GM21528 (cell line): ENCODE measurements at regions not wholly inside any gene's neighbourhood (a gene's known extent, or its start where the extent isn't known, plus 50 kb on each side); places are given as distances from the start of the nearest gene placed in this dataset.

Source experiments
- ATAC-seq: cut with Tn5 transposase; IDR thresholded peaks from one replicate; pipeline ENCODE4 v1.9.1; 2021; ENCODE audit warnings: mild to moderate bottlenecking, moderate library complexity; ENCODE audit not compliant: unreplicated experiment, low FRiP score

DNA sequence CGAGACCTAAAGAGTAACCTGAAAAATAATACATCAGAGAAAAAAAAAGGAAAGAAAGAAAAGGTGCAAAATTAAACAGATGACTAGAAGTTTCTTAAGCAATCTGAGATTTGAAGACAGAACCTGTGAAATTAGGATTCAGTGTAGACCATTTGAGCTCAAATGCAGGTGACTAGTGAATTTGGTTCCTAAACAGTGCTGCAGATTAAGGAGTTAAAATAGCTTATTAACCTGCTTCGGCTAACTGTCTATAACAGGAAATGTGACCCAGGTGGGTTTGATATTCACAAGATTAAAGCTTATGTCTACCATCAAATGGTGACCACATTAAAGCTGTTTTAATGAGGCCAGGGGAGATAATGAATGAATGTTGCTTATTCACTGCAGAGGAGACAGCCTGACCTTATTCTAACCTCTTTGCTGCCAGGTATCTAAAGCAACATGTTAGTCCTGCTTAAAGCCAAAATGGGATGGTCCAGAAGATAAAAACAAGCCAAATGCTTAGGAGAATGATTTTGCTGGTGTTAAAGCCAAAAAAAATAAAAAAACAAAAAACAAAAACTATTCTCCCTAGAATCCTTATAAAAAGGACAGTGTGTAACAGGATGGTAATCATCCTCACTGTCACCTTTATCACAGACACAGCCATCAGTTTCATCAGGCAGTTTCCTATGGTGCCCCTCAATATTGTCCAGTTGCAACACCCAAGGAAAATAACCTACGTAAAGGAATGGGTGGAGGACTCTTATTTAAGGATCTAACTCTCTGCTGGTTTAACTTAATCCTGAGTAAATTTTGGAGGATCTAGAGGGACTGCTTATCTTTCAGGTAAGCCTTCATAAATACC lies 769.0 kb upstream of the ZEB2 start:
- ATAC-seq, result no peak

DNA sequence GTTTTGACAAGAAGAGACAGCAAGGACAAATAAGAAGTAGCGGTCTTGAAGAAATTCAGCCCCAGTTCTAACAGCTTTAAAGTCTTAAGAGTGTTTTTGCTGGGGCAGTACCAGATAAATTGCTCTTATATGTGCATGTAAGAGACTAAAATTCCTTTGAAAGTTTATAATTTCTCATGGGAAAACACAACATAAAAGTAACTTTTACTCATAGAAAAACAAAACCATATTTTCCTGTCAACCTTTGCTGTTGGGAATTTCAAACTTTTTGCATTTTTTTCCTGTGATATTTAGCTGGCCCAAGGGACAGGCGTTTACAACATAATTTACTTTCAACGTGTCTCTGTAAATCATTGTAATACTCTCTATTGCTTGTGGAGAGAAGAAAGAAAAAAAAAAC lies 767.8 kb upstream of the ZEB2 start:
- no peak for ATAC-seq

DNA sequence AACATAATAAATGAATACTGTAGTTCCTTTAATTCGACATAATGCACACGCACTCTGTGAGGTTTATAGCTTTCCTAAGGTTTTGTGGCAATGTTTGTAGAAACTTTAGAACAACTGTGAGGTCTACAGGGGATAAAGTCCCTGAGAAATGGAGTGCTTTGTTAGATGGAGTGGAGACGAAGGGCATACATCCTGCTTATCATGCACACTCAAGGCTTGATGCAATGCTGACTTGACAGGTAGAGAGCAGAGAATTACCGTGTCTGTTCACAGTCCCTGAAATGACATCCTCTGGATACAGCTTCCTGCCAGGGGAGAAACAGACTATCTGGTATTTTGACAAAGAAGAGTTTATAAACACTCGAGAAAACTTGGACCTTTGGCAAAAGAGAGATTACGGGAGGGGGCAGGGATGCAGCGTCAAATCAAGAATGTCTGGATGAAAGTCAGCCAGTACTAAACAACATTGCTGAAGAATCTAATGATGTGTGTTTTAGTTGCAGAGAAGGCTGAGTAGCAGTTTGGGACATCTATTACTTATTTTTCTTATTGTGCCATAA lies 766.9 kb upstream of the ZEB2 start:
- ATAC-seq, result no peak

DNA sequence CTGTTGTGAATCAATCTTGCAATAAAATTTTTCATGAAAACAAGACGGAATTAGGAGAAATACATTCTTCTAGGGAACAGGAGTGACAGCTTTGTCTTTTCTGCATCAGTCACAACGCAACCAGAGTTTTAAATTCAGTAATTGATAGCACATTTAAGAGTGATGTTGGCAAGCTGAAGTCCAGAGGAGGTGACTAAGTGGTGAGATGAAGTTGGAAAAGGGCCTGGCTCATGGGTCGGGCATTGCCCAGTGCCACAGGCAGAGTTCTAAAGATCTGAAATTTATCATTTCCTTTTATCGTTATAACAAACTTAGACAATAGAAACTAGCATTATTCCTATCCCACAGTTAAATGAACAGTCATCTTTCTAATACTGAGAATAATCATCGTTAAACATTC lies 764.6 kb upstream of the ZEB2 start:
- ATAC-seq, result no peak

DNA sequence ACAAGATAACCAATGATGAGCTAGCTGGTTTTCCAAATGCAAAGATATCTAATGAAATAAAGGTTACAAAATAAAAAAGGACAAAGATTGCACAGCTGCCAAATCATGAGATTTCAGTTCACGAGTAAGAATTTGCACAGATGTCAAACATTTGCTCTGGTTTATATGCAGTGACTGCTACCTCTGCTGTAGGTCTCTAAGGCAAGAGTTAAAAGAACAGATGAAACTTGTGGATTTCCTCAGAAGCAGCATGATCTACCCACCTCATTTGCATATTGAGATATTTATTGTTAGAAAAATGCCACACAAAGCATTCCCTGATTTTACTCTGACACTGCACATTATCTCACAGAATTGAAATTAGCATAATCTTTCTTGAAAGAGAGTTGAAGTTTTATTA lies 763.2 kb upstream of the ZEB2 start:
- ATAC-seq, result no peak

DNA sequence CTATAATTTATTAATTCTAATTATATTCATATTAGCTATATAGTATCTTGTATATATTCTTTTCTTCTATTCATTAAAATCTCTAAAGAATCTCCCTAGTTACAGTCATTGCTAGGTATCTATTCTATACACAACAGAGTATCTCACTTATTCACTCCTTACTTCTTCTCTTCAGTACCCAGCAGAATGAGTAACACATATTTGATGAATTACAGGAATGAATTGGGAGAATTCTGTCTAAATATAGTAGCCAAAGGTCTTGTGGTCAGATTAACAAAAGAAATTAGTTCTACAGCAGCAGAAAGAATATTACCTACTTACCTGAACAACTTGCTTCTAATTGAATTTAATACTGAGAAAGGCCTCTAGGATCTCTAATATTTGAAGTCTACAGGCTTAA lies 758.0 kb upstream of the ZEB2 start:
- ATAC-seq, result no peak

DNA sequence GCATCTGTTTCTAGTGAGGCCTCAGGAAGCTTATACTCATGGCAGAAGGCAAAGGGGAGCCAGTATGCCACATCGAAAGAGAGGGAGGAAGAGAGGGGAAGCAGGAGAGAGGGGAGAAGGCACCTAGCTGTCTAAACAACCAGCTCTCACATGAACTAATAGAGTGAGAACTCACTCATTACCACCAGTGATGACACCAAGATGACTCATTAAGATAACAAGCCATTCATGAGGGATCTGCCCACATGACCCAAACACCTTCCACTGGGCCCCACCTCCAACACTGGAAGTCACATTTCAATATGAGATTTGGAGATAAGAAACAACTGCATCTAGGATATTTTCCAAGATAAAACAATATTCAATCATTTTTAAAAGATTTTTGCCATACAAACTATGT lies 753.9 kb upstream of the ZEB2 start:
- ATAC-seq, result no peak

DNA sequence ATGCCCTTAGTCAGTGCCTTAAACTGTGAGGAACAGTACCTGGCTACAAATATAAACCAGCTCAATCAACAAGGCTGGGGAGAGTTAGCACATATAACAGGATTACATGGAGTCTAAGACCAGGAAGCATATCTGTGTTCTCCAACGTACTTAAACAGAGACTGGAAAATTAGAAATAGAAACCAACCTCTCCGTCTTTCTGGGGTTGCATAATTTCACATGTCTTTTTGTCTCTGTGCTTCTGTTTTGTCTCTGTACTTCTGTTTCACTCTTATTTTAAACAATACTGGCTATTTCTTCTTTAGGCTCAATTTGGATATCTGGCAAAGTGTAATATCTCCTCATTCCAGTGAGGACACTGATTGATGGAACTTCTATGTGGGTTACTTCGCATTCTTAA lies 749.0 kb upstream of the ZEB2 start:
- ATAC-seq, result no peak

DNA sequence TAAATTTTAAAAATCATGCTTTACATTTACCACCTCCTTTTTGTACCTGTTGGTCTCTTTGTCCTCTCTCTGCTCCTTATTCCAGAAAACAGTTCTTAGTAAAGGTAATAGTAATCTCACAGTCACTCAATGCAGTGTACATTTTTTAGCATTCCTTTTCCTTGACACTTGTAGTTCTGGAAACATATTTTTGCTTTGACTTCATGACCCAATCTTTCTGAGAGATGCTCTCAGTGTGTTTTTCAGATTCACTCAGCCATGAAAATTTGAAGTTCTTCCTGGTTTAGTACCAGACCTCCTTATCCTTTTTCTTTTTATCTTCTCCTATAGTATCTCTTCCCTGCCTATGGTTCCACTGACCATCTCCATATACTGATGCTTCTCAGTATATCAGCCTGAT lies 747.5 kb upstream of the ZEB2 start:
- no peak for ATAC-seq

DNA sequence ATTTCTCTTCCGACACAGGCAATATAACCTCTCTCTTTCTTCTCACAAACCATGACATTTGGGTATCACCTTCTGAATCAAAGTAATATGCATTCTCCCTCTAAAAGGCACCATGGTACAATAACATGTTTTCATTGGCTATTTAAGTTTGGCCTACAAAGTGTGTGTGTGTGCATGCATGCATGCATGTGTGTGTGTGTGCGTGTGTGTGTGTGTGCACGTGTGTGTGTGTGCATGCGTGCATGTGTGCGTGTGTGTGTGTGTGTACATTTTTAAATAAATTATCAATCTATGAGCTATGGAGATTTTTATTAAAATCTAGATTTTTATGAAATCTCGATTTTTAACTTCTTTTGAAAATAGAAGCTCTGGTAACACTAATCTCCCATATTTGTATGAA lies 745.3 kb upstream of the ZEB2 start:
- no peak for ATAC-seq

DNA sequence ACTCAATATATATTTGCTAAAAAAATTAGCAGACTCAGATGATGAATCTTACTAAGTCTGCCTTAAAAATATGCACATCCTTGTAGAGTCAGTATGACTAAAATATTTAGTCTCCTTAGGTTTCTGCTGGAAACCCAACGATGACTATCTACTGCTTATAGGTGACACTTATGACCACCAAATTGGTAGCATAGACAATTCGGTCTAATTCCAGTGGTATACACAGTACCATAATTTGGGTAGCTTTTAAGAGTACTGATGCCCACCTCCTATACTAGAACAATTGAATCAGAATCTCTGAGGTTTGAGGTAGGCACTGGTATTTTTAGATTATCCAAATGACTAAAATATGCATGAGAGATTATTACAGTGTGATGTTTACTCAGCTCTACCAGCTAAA lies 740.8 kb upstream of the ZEB2 start:
- ATAC-seq, result no peak

DNA sequence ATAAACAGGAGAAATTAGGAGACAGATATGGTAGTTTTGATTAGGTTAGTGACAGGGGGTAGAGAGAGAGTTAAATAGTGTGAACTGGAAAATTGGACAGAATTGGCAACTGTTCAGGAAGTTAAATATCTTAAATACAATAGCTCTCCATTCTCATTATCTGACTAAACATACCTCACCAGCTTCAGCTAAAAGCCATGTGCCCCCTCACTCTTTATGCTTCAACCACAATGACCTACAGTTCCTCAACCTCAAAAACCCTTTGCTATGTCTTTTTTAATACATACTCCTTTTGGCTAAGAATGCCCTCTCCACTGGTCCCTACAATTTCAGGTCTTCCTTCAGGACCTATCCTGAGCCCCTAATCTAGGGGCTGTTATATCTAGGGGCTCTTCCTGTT lies 740.2 kb upstream of the ZEB2 start:
- no peak for ATAC-seq

DNA sequence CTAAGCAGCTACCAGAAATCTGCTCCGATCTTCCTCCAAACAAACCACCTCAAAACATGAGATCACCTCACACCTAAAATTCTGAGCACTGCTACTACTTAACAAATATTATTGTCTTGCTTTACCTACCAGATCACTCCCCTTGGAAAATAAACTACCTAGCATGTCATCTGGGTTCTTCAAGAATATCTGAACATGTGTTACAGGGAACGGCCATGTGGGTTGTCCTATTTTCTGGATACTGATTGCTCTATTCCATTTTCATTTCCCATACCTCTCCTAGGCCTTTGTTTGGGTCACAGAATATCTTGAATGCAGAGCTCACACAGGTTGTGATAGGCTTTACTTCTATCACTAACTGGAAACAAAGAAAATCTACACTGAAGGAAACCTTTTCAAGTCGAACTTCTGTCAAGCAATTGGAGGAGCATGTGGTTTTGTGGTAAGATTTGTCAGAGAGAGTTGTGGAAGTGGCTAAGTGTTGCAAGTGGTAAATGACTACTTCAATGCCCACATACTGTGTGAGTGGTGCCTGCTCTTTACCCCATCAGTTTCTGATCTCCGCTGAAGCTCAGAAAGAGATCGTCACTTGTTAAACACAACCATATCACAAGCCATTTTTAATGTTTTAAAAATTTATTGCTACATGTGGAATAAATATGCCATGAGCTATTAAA lies 739.1 kb upstream of the ZEB2 start:
- ATAC-seq, result no peak

DNA sequence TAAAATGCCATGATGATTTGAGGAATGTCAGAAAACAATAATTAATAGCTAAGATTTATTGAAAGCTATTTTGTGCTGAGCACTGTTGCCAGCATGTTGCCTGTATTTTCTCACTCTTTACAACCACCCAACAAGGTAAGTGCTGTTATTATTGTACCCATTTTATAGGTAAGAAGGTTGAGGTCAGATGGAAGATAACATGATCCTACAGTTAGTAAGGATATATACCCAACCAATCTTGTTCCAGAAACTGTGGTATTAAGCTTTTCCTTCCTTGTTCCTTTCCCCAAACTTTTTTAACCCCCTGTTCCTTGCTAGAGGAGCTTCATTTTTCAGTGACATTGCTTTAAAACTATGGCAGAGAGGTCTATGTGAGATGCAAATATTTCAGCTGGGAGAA lies 738.0 kb upstream of the ZEB2 start:
- no peak for ATAC-seq

DNA sequence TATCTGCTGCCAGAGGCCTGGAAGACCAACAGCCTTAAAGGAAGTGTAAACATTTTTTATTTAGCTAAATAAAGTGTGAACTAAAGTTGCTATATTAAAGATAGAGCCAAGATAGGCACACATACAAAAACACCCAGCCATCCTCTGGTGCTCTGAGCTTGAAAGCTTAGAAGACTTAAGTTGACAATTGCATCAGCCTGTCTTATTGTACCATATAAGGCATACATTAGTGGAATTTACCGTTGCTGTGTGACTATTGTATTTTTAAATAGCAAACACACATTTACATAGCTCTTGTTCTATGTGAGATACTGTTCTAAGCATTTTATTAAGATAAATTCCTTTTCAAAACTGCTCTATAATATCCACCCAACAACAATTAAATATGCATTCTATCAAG lies 736.6 kb upstream of the ZEB2 start:
- no peak for ATAC-seq

DNA sequence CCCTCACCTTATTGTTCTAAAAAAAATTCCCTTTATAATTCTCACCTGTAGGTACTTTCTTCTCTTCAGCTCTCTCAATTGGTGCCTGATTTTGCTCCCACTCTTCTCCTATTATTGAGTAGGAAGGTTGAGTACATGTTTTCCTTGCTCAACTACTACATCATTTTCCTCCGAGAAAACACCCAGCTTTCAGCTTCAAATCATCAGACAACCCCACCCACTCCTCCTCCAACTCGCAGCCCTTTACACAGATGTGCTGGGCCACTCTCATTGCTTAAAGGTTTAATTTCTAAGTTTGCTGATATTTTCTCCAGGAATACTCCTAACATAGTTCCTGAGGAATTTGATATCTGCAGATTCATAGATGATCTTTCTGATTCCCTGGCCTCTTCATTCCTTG lies 734.4 kb upstream of the ZEB2 start:
- ATAC-seq, result no peak

DNA sequence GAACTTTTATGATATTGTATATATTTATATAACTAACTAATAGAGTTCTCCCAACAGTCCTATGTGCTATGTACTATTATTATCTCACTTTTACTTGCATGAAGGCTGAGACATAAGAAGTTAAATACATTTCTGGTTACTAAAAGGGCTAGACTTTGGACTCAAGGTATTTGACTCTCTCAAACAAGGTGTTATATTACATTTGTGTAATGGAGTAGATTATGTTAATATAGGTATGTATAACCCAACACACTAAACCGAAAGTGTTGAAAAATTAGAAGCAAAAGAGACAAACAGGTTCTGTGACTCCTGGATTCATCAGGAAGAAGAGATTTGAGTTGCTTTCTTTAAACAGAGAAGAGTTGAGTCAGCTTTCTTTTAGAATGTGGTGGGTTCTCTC lies 733.6 kb upstream of the ZEB2 start:
- no peak for ATAC-seq

DNA sequence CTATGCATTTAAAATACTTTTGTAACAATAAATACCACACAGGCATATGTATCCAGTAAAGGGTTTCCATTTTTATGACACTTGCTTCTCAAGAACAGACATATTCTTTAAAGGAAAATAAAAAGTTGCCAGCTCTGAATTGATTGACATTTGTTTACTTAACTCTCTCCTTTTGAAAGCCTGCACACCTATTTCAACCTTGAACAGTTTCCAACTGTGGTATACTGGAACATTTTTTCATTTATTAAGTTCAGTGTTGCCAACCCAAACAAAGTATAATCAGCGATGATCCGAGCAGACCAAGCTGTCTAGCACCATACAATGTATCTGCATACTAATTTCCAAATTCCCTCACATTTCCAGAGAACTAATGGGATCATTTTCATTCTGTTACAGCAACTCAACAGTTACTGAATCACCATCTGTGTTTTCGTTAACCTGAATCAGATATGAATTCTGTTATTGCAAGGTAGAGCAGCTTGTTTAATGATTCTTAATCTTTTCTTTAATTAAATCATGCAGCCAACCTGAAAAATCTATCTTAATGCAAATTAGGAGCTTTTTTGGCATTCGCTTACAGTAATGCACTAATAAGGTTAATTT lies 725.5 kb upstream of the ZEB2 start:
- no peak for ATAC-seq

DNA sequence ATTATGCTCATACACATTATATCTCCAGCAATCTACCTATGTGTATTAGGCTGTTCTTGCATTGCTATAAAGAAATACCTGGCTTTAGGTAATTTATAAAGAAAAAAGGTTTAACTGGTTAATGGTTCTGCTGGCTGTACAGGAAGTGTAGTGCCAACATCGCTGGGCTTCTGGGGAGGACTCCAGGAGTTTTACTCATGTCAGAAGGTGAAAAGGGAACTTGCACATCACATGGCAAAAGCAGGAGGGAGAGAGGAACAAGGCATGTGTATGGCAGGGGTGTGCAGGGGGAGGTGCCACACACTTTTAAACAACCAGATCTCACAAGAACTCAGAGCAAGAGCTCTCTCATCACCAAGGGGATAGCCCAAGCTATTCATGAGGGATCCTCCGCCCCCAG lies 715.4 kb upstream of the ZEB2 start:
- no peak for ATAC-seq

DNA sequence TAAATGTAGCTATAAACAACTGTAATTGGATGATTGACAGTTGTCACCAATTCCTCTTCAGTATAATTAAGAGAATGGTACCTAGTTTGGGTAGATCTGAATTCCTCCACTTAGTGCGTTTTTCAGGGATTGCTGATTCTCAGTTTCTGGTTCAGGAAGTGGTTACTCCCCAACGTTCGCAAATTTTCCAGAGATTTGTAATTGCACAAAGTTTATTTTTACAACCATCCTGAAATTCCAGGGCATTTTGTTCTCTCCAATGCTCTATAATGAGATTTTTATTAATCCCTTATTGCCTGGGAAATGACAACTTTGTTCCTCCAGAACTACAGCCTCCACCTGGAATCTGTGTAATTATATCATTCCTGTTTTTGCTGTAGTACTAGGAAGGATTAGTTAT lies 710.6 kb upstream of the ZEB2 start:
- ATAC-seq, result no peak

DNA sequence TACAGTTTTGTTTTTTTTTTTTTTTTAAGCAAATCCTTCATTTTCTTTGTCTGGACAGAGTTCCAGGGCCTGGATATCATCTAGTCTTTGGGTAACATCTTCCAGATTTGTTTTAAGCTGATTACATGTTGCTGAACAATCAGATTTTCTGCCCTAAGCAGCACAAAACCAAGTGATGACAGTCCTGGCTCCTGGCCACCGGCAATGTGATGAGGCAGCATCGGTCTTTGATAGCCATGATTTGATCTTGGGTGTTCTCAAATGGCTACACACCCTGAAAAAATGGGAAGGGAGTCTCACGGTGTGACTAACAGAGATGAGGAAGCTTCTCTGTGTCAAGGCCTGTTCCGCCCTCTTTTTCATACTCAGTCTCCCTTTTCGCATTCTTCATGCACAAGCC lies 708.6 kb upstream of the ZEB2 start:
- ATAC-seq, result no peak

DNA sequence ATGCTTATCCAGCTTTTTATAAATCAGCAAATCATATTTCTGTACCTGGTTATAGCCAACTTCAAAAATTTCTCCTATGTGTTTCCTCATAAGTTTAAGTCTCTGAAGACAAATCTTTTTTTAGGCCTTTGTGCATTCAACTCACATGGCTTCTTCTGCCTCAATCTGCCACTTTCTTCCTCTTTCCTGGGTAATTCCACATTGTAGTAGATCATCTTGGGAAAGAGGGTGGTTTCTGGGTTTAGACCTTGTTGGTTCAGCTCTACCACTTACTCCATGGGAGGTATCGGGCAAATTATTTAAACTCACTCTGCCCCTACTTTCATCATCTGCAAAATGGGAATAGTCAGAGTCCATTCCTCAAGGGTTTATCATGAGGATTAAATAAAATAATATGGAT lies 707.0 kb upstream of the ZEB2 start:
- ATAC-seq, result no peak
